SK-N-SH treated with all-trans-retinoic acid at 6 μM for 48 hours (cell line): ENCODE measurements at regions not wholly inside any gene's neighbourhood (a gene's known extent, or its start where the extent isn't known, plus 50 kb on each side); places are given as distances from the start of the nearest gene placed in this dataset.

ENCODE experiments used
- ATAC-seq: fragments of 200-7000 bp; cut with Tn5 transposase; 3 replicates; pipeline ENCODE4 v1.9.1; 2020; ENCODE audit warnings: mild to moderate bottlenecking, moderate library complexity
- ARNTL ChIP-seq: fragments of 450-650 bp; formaldehyde crosslinking; IDR thresholded peaks from 2 replicates; pipeline ENCODE4 v1.5.0; 2020; ENCODE audit warnings: low read depth, mild to moderate bottlenecking, moderate library complexity, borderline replicate concordance
- BACH2 ChIP-seq: fragments of 250-450 bp; sonication (Bioruptor Pico); IDR thresholded peaks from 2 replicates; pipeline ENCODE4 v1.9.0; 2021; ENCODE audit warnings: mild to moderate bottlenecking, borderline replicate concordance
- CSDC2 ChIP-seq: fragments of 250-450 bp; sonication (Bioruptor Pico); IDR thresholded peaks from 2 replicates; pipeline ENCODE4 v1.5.0; 2020; ENCODE audit warnings: mild to moderate bottlenecking, moderate library complexity
- ESRRG ChIP-seq: fragments of 250-450 bp; sonication (Bioruptor Pico); IDR thresholded peaks from 2 replicates; pipeline ENCODE4 v1.6.1; 2021; ENCODE audit warnings: mild to moderate bottlenecking
- GLIS3 ChIP-seq: fragments of 250-450 bp; sonication (Bioruptor Pico); IDR thresholded peaks from 2 replicates; pipeline ENCODE4 v1.5.0; 2020; ENCODE audit warnings: mild to moderate bottlenecking, moderate library complexity
- ISL1 ChIP-seq: fragments of 250-450 bp; sonication (Bioruptor Pico); IDR thresholded peaks from 2 replicates; pipeline ENCODE4 v2.1.2; 2022; ENCODE audit warnings: mild to moderate bottlenecking, moderate library complexity
- OSR1 ChIP-seq: fragments of 250-450 bp; sonication (Bioruptor Pico); IDR thresholded peaks from 2 replicates; pipeline ENCODE4 v1.8.0; 2022; ENCODE audit warnings: moderate library complexity, mild to moderate bottlenecking, inconsistent platforms
- PPARA ChIP-seq: fragments of 250-450 bp; sonication (Bioruptor Pico); IDR thresholded peaks from 2 replicates; pipeline ENCODE4 v1.5.0; 2020; ENCODE audit warnings: mild to moderate bottlenecking, borderline replicate concordance
- RARB ChIP-seq: fragments of 250-450 bp; sonication (Bioruptor Pico); IDR thresholded peaks from 2 replicates; pipeline ENCODE4 v1.8.0; 2021; ENCODE audit warnings: mild to moderate bottlenecking, moderate library complexity
- SNAI2 ChIP-seq: fragments of 250-450 bp; sonication (Bioruptor Pico); IDR thresholded peaks from 2 replicates; pipeline ENCODE4 v1.5.0; 2020; ENCODE audit warnings: mild to moderate bottlenecking, moderate library complexity
- TCF4 ChIP-seq: fragments of 250-450 bp; sonication (Bioruptor Pico); IDR thresholded peaks from 2 replicates; pipeline ENCODE4 v1.8.0; 2021; ENCODE audit warnings: mild to moderate bottlenecking, moderate library complexity, borderline replicate concordance
- TOX ChIP-seq: fragments of 250-450 bp; sonication (Bioruptor Pico); IDR thresholded peaks from 2 replicates; pipeline ENCODE4 v1.8.0; 2021; ENCODE audit warnings: mild to moderate bottlenecking, moderate library complexity, borderline replicate concordance
- ZC3H10 ChIP-seq: fragments of 250-450 bp; sonication (Bioruptor Pico); IDR thresholded peaks from 2 replicates; pipeline ENCODE4 v1.5.1; 2021; ENCODE audit warnings: mild to moderate bottlenecking, moderate library complexity
- ZFP3 ChIP-seq: fragments of 250-450 bp; sonication (Bioruptor Pico); IDR thresholded peaks from 2 replicates; pipeline ENCODE4 v1.5.0; 2020; ENCODE audit warnings: mild to moderate bottlenecking, moderate library complexity
- ZFP30 ChIP-seq: fragments of 450-650 bp; formaldehyde crosslinking; IDR thresholded peaks from 2 replicates; pipeline ENCODE4 v1.5.0; 2022; ENCODE audit warnings: mild to moderate bottlenecking, moderate library complexity
- ZNF565 ChIP-seq: fragments of 450-650 bp; formaldehyde crosslinking; conservative IDR thresholded peaks from 2 replicates; pipeline ENCODE4 v1.5.0; 2020; ENCODE audit warnings: low read depth, mild to moderate bottlenecking, moderate library complexity
- ZNF70 ChIP-seq: fragments of 450-650 bp; formaldehyde crosslinking; IDR thresholded peaks from 2 replicates; pipeline ENCODE4 v1.5.0; 2020; ENCODE audit warnings: mild to moderate bottlenecking, moderate library complexity
- ZNF8 ChIP-seq: fragments of 450-650 bp; formaldehyde crosslinking; IDR thresholded peaks from 2 replicates; pipeline ENCODE4 v1.5.0; 2020; ENCODE audit warnings: mild to moderate bottlenecking, moderate library complexity
- TF ChIP-seq, protein P1 (sequence below): fragments of 250-450 bp; sonication (Bioruptor Pico); IDR thresholded peaks from 2 replicates; pipeline ENCODE4 v1.8.0; 2020; ENCODE audit warnings: mild to moderate bottlenecking, moderate library complexity, borderline replicate concordance
- TF ChIP-seq, protein P2 (sequence below): fragments of 250-450 bp; sonication (Bioruptor Pico); IDR thresholded peaks from 2 replicates; pipeline ENCODE4 v1.5.0; 2020; ENCODE audit warnings: mild to moderate bottlenecking, moderate library complexity
- TF ChIP-seq, protein P3 (sequence below): fragments of 250-450 bp; sonication (Bioruptor Pico); IDR thresholded peaks from 2 replicates; pipeline ENCODE4 v1.5.1; 2020; ENCODE audit warnings: low read depth, mild to moderate bottlenecking, moderate library complexity

DNA sequence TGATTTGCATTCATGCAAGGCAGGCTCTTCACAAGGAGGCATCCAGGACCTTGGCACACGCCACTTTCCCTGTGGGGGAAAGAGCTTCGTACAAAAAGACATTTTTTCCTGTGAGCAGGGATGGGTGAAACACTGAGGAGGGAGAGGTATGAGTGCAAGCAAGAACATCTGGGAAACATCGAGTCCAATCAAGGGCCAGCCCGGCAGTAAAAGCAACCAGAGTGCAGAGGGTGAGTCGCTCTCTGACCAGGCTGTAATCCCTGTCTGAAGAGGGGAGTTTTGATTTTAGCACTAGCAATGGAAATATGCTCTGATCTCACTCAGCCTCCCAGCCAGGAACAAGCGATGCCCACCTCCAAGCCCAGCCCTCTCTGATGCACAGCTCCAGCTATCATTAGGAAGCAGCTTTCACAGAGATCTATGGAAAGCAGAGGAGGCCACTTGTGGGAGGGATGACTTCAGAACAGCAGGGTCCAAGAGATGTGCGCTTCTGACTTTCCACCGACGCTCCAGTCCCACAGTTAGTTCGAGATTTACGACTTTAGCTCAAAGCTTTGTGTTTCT lies 211.0 kb upstream of the ADAMTS16 start:
- TF ChIP-seq ESRRG (CRISPR knock-in tag) (no peak), OSR1 (CRISPR knock-in tag) (no peak), RARB (CRISPR knock-in tag) (no peak), ZFP30 (CRISPR knock-in tag) (no peak), SNAI2 (no peak), ZNF565 (CRISPR knock-in tag) (no peak), ZFP3 (CRISPR knock-in tag) (no peak)
- TF ChIP-seq, protein P1, sequence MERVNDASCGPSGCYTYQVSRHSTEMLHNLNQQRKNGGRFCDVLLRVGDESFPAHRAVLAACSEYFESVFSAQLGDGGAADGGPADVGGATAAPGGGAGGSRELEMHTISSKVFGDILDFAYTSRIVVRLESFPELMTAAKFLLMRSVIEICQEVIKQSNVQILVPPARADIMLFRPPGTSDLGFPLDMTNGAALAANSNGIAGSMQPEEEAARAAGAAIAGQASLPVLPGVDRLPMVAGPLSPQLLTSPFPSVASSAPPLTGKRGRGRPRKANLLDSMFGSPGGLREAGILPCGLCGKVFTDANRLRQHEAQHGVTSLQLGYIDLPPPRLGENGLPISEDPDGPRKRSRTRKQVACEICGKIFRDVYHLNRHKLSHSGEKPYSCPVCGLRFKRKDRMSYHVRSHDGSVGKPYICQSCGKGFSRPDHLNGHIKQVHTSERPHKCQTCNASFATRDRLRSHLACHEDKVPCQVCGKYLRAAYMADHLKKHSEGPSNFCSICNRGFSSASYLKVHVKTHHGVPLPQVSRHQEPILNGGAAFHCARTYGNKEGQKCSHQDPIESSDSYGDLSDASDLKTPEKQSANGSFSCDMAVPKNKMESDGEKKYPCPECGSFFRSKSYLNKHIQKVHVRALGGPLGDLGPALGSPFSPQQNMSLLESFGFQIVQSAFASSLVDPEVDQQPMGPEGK (CRISPR knock-in tag): no peak

DNA sequence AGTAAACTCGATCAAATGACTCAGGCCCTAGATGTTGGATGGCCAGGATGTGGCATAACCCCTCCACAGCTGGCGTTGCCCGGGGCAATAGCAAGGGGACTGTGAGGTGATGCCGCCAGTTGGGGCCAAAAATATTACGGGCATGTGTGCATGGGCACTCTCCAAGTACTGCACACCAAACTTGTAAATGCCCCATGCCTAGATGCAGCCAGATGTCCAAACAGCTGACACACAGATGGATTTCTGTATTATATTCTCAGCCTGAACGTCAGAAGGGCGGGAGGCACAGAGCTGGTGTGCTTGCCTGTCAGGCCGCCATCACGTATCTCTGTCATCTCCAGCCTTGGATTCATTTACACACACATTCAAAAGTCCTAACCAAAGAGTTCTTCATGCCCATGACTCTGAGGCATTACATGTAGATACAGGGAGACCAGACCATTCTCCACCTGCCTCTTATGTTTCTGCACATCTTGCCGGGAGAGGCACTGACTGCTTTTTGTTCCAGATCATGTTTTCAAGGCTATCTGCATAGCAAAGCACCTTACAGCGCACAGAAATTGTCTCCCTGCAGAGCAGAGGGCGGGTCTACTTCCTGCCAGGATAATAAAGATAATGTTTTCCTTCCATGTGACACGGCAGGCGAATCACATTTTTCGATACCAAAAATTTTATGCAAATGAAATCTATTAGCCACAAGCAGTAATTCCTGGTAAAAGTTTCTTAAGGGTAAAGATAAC lies 200.9 kb upstream of the ADAMTS16 start:
- TF ChIP-seq ZC3H10 (CRISPR knock-in tag) (no peak), ARNTL (CRISPR knock-in tag) (no peak), ESRRG (CRISPR knock-in tag) (no peak)
- TF ChIP-seq, protein P1 (CRISPR knock-in tag): no peak
- no peak for ATAC-seq

More for the DNA sequence above, 211.0 kb upstream of the ADAMTS16 start:
- no peak for ATAC-seq

DNA sequence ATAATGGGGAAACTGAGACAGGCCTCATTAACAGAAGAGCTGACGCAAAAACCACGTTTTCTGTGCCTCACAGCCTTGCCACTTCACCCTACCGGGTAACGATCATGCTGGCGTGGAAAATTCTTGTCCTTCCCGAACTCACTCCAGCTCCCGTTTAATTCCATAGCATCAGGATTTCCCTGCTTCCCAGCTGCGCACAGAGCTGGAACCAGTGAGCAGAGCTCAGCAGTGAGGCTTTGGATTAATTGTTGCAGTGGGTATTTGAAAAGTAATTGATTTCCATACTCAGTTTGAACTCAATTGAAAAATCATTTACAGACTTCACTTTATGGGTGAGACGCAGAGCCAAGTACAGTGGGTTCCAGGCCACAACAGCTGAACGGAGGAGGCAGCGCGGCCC lies 199.0 kb upstream of the ADAMTS16 start:
- ATAC-seq: no peak
- TF ChIP-seq, protein P2, sequence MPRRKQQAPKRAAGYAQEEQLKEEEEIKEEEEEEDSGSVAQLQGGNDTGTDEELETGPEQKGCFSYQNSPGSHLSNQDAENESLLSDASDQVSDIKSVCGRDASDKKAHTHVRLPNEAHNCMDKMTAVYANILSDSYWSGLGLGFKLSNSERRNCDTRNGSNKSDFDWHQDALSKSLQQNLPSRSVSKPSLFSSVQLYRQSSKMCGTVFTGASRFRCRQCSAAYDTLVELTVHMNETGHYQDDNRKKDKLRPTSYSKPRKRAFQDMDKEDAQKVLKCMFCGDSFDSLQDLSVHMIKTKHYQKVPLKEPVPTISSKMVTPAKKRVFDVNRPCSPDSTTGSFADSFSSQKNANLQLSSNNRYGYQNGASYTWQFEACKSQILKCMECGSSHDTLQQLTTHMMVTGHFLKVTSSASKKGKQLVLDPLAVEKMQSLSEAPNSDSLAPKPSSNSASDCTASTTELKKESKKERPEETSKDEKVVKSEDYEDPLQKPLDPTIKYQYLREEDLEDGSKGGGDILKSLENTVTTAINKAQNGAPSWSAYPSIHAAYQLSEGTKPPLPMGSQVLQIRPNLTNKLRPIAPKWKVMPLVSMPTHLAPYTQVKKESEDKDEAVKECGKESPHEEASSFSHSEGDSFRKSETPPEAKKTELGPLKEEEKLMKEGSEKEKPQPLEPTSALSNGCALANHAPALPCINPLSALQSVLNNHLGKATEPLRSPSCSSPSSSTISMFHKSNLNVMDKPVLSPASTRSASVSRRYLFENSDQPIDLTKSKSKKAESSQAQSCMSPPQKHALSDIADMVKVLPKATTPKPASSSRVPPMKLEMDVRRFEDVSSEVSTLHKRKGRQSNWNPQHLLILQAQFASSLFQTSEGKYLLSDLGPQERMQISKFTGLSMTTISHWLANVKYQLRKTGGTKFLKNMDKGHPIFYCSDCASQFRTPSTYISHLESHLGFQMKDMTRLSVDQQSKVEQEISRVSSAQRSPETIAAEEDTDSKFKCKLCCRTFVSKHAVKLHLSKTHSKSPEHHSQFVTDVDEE (CRISPR knock-in tag): no peak
- no peak for TF ChIP-seq GLIS3 (CRISPR knock-in tag)
- TF ChIP-seq, protein P1 (CRISPR knock-in tag): no peak
- no peak for TF ChIP-seq OSR1 (CRISPR knock-in tag)
- TF ChIP-seq ZC3H10 (CRISPR knock-in tag): no peak
- TF ChIP-seq ZNF70 (CRISPR knock-in tag): no peak

DNA sequence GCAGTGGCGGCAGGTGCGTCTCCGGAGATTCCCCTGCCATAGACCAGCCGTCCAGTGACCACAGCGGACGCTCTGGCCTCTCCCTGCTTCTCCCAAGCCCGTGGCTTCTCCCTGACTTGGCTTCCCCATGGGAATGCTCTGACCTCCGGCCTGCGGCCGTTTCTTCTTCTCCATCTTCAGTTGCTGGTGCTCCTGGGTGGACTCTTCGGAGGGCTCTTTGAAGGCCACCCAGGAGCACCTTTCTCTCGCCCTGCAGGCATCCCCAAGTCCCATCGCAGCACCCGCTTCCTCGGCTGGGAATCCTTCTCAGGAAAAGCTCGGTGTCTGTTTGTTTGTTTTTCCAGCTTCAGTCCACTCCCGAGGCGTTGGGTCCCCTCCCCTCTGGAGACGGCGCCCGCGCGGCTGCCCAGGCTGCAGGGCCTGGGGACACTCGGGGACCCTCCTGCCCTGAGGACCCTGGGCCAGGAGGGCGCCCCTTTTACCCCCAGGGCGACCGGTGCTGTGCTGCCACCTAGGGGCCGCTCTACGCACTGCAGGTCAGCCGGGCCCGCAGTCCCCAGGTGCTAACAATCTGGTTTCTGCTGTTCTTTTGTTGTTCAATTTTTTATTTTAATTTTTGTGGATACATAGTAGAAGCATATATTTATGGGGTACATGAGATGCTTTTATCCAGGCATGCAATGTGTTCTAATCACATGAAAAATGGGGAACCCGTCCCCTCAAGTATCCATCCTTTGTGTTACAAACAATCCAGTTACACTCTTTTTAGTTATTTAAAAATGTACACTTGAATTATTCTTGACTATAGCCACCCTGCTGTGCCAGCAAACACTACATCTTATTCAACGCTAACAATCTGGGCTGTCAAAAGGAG lies 197.9 kb upstream of the ADAMTS16 start:
- peak; percentile 72; the same call in 2 of the 3 replicates for ATAC-seq
- no peak for TF ChIP-seq TOX
- no peak for TF ChIP-seq ARNTL (CRISPR knock-in tag)
- TF ChIP-seq CSDC2 (CRISPR knock-in tag): no peak
- no peak for TF ChIP-seq ZFP30 (CRISPR knock-in tag)
- TF ChIP-seq BACH2 (CRISPR knock-in tag): no peak
- no peak for TF ChIP-seq ZNF565 (CRISPR knock-in tag)
- TF ChIP-seq, protein P3, sequence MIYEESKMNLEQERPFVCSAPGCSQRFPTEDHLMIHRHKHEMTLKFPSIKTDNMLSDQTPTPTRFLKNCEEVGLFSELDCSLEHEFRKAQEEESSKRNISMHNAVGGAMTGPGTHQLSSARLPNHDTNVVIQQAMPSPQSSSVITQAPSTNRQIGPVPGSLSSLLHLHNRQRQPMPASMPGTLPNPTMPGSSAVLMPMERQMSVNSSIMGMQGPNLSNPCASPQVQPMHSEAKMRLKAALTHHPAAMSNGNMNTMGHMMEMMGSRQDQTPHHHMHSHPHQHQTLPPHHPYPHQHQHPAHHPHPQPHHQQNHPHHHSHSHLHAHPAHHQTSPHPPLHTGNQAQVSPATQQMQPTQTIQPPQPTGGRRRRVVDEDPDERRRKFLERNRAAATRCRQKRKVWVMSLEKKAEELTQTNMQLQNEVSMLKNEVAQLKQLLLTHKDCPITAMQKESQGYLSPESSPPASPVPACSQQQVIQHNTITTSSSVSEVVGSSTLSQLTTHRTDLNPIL: no peak
- no peak for TF ChIP-seq OSR1 (CRISPR knock-in tag)
- TF ChIP-seq TCF4 (CRISPR knock-in tag): no peak
- TF ChIP-seq PPARA (CRISPR knock-in tag): no peak
- TF ChIP-seq SNAI2: no peak
- TF ChIP-seq ISL1 (CRISPR knock-in tag): no peak
- no peak for TF ChIP-seq ZNF8
- TF ChIP-seq RARB (CRISPR knock-in tag): no peak
- no peak for TF ChIP-seq GLIS3 (CRISPR knock-in tag)
